ENCODE measurements at regions not wholly inside any gene's neighbourhood (a gene's known extent, or its start where the extent isn't known, plus 50 kb on each side); places are given as distances from the start of the nearest gene placed in this dataset.
"Not testable (repeated sequence)": the region's sequence is repeated elsewhere in the genome, so short reads cannot be mapped to it uniquely, and the experiment has no call there.

DNA sequence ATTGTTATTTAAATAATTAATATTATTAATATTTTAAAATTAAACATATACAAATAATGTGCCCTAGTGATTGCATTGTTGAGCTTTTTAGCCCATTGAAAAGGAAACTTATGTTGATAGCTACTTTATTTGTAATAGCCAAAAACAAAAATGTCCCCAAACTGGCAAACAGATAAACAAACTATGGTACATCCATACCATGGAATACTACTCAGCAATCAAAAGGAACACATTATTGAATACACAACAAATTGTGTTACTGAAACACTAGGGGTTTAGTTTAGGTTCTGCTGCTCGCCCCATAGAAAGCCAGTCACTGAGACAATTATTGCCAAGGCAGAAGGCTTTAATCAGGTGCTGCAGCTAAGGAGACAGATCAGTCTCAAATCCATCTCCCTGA lies 239.7 kb upstream of the KITLG start:
- in situ Hi-C loops (cut with MboI; ENCODE audit: low sequenced_read_pairs in 4 of 4): no loop called here
- Histone ChIP-seq H3K27me3 (no peaks in the 10 kb centered on the region), H3K4me3 (no peak overlapping the region), H3K27ac (no peak overlapping the region), H3K9me3 (no peaks in the 10 kb centered on the region), H3K36me3 (no peaks in the 10 kb centered on the region), H3K4me1 (no peaks in the 10 kb centered on the region)
- DNase-seq (no peak), ATAC-seq (no peak)
- intact Hi-C loops (cut with DNase I; ENCODE audit: low total_unique reads): no loop called here
- TF ChIP-seq CTCF (IDR thresholded peaks at IDR 0.05 in 4 of 5, conservative IDR thresholded peaks at IDR 0.05 in 1 of 5) (no peak), POLR2A (IDR thresholded peaks at IDR 0.05) (no peak)

GRCh38 chr12:88816201-88816600 lies 235.9 kb upstream of the KITLG start:
- Histone ChIP-seq H3K4me3 (no peak overlapping the region), H3K4me1 (no peaks in the 10 kb centered on the region), H3K27ac (no peak overlapping the region), H3K36me3 (no peaks in the 10 kb centered on the region), H3K27me3 (no peaks in the 10 kb centered on the region), H3K9me3 (no peaks in the 10 kb centered on the region)
- ATAC-seq: no peak
- DNase-seq: no peak
- no peak for TF ChIP-seq CTCF (IDR thresholded peaks at IDR 0.05 in 4 of 5, conservative IDR thresholded peaks at IDR 0.05 in 1 of 5)
- TF ChIP-seq POLR2A (IDR thresholded peaks at IDR 0.05): no peak
- in situ Hi-C loops (cut with MboI; ENCODE audit: low sequenced_read_pairs in 4 of 4) (no loop called here), intact Hi-C loops (cut with DNase I; ENCODE audit: low total_unique reads) (no loop called here)

DNA sequence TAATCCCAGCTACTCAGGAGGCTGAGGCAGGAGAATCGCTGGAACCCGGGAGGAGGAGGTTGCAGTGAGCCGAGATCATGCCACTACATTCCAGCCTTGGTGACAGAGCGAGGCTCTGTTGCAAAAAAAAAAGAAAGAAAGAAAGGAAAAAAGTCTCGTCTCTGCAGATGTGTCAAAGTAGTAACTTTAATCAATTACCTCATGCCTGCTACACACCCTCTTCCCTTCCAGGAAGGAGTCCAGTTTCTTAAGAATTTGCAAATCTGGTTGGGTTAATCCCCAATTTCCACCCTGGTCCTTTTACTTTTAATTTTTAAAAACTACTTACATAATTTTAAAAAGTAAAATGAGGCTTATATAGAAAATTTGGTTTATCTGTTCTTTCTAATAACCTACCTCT lies 234.5 kb upstream of the KITLG start:
- Histone ChIP-seq H3K27me3 (no peaks in the 10 kb centered on the region), H3K9me3 (no peaks in the 10 kb centered on the region), H3K27ac (no peak overlapping the region), H3K36me3 (no peaks in the 10 kb centered on the region), H3K4me1 (no peaks in the 10 kb centered on the region), H3K4me3 (no peak overlapping the region)
- ATAC-seq (no peak), DNase-seq (no peak)
- in situ Hi-C loops (cut with MboI; ENCODE audit: low sequenced_read_pairs in 4 of 4): no loop called here
- TF ChIP-seq CTCF (IDR thresholded peaks at IDR 0.05 in 4 of 5, conservative IDR thresholded peaks at IDR 0.05 in 1 of 5) (no peak), POLR2A (IDR thresholded peaks at IDR 0.05) (no peak)
- intact Hi-C loops (cut with DNase I; ENCODE audit: low total_unique reads): no loop called here

- intact Hi-C loops (cut with DNase I; ENCODE audit: low total_unique reads): no loop called here
- Histone ChIP-seq H3K27me3 (no peaks in the 10 kb centered on the region), H3K27ac (no peak overlapping the region), H3K4me3 (no peak overlapping the region), H3K4me1 (no peaks in the 10 kb centered on the region), H3K9me3 (no peaks in the 10 kb centered on the region), H3K36me3 (no peaks in the 10 kb centered on the region)
- DNase-seq: no peak
- in situ Hi-C loops (cut with MboI; ENCODE audit: low sequenced_read_pairs in 4 of 4): no loop called here
- no peak for ATAC-seq
- TF ChIP-seq POLR2A (IDR thresholded peaks at IDR 0.05): no peak
- no peak for TF ChIP-seq CTCF (IDR thresholded peaks at IDR 0.05 in 4 of 5, conservative IDR thresholded peaks at IDR 0.05 in 1 of 5)
These were observed 232.3 kb upstream of the KITLG start for GRCh38 chr12:88812610-88813009.

GRCh38 chr12:88810806-88811205 lies 230.5 kb upstream of the KITLG start:
- H3K4me1 ChIP-seq: no peaks in the 10 kb centered on the region
- DNase-seq (no peak), ATAC-seq (no peak)
- no peaks in the 10 kb centered on the region for H3K36me3 ChIP-seq
- no peaks in the 10 kb centered on the region for H3K9me3 ChIP-seq
- H3K27ac ChIP-seq: no peak overlapping the region
- TF ChIP-seq POLR2A (IDR thresholded peaks at IDR 0.05): no peak
- no peak for TF ChIP-seq CTCF (IDR thresholded peaks at IDR 0.05 in 4 of 5, conservative IDR thresholded peaks at IDR 0.05 in 1 of 5)
- intact Hi-C loops (cut with DNase I; ENCODE audit: low total_unique reads): no loop called here
- in situ Hi-C loops (cut with MboI; ENCODE audit: low sequenced_read_pairs in 4 of 4): no loop called here
- H3K27me3 ChIP-seq: no peaks in the 10 kb centered on the region
- no peak overlapping the region for H3K4me3 ChIP-seq

DNA sequence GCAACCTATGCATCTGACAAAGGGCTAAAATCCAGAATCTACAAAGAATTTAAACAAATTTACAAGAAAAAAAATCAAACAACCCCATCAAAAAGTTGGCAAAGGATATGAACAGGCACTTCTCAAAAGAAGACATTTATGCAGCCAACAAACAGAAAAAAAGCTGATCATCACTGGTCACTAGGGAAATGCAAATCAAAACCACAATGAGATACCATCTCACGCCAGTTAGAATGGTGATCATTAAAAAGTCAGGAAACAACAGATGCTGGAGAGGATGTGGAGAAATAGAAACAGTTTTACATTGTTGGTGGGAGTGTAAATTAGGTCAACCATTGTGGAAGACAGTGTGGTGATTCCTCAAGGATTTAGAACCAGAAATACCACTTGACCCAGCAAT lies 229.6 kb upstream of the KITLG start:
- H3K4me1 ChIP-seq; H3K9me3 ChIP-seq; H3K36me3 ChIP-seq; intact Hi-C loops (cut with DNase I; ENCODE audit: low total_unique reads); in situ Hi-C loops (cut with MboI; ENCODE audit: low sequenced_read_pairs in 4 of 4); ATAC-seq; H3K27me3 ChIP-seq; DNase-seq; H3K4me3 ChIP-seq; H3K27ac ChIP-seq: not testable (repeated sequence)
